H9 (cell line): ENCODE measurements at regions not wholly inside any gene's neighbourhood (a gene's known extent, or its start where the extent isn't known, plus 50 kb on each side); places are given as distances from the start of the nearest gene placed in this dataset.

Experiments used
- DNase-seq: peaks from one replicate; pipeline ENCODE4 v3.0.0-alpha.2; 2017
- H2AFZ ChIP-seq: one replicate; pipeline ENCODE4 v1.6.1; 2013; ENCODE audit warnings: mild to moderate bottlenecking, low read length, control low read depth, moderate library complexity
- H2AK5ac ChIP-seq: 2 replicates; pipeline ENCODE4 v1.6.1; 2013; ENCODE audit warnings: low read length, control low read depth, mixed read lengths; ENCODE audit not compliant: insufficient read length
- H2BK120ac ChIP-seq: one replicate; pipeline ENCODE4 v1.6.1; 2013; ENCODE audit warnings: low read depth, mild to moderate bottlenecking, low read length, control low read depth, inconsistent platforms; ENCODE audit not compliant: poor library complexity, severe bottlenecking
- H2BK12ac ChIP-seq: 2 replicates; pipeline ENCODE4 v1.6.1; 2013; ENCODE audit warnings: low read length, control low read depth, mixed read lengths, low read depth; ENCODE audit not compliant: insufficient read length
- H2BK15ac ChIP-seq: 2 replicates; pipeline ENCODE4 v1.6.1; 2013; ENCODE audit warnings: low read depth, low read length, control low read depth
- H2BK20ac ChIP-seq: one replicate; pipeline ENCODE4 v1.6.1; 2013; ENCODE audit warnings: low read depth, mild to moderate bottlenecking, low read length, control low read depth, inconsistent platforms; ENCODE audit not compliant: poor library complexity, severe bottlenecking
- H2BK5ac ChIP-seq: 2 replicates; pipeline ENCODE4 v1.6.1; 2013; ENCODE audit warnings: low read length, control low read depth, mixed read lengths; ENCODE audit not compliant: insufficient read length
- H3K14ac ChIP-seq: 2 replicates; pipeline ENCODE4 v1.6.1; 2013; ENCODE audit warnings: low read length, control low read depth; ENCODE audit not compliant: insufficient read depth
- H3K18ac ChIP-seq: 2 replicates; pipeline ENCODE4 v1.6.1; 2013; ENCODE audit warnings: low read depth, mild to moderate bottlenecking, mixed read lengths, low read length, control low read depth; ENCODE audit not compliant: insufficient read length
- H3K23ac ChIP-seq: 2 replicates; pipeline ENCODE4 v1.6.1; 2013; ENCODE audit warnings: low read length, control low read depth, mixed read lengths, low read depth; ENCODE audit not compliant: insufficient read length
- H3K23me2 ChIP-seq: 2 replicates; pipeline ENCODE4 v1.6.1; 2013; ENCODE audit warnings: low read depth, mild to moderate bottlenecking, mixed read lengths, low read length, control low read depth; ENCODE audit not compliant: insufficient read length, poor library complexity, severe bottlenecking
- H3K27ac ChIP-seq: 2 replicates; pipeline ENCODE4 v1.5.1; 2013; ENCODE audit warnings: low read length, control low read depth, mixed read lengths, low read depth; ENCODE audit not compliant: insufficient read length
- H3K27me3 ChIP-seq: 2 replicates; pipeline ENCODE4 v1.6.1; 2013; ENCODE audit warnings: low read length, control low read depth, inconsistent platforms; ENCODE audit not compliant: insufficient read depth
- H3K4ac ChIP-seq: 2 replicates; pipeline ENCODE4 v1.6.1; 2013; ENCODE audit warnings: low read depth, mild to moderate bottlenecking, control low read depth, inconsistent platforms, low read length, moderate library complexity
- H3K4me1 ChIP-seq: 2 replicates; pipeline ENCODE4 v1.6.1; 2013; ENCODE audit warnings: low read length, control low read depth, inconsistent platforms; ENCODE audit not compliant: insufficient read depth
- H3K4me2 ChIP-seq: 2 replicates; pipeline ENCODE4 v1.6.1; 2013; ENCODE audit warnings: low read length, control low read depth, mixed read lengths; ENCODE audit not compliant: insufficient read length, insufficient read depth
- H3K56ac ChIP-seq: 2 replicates; pipeline ENCODE4 v1.6.1; 2013; ENCODE audit warnings: low read depth, mild to moderate bottlenecking, mixed read lengths, low read length, control low read depth; ENCODE audit not compliant: insufficient read length
- H3K79me1 ChIP-seq: 2 replicates; pipeline ENCODE4 v1.6.1; 2013; ENCODE audit warnings: low read depth, mild to moderate bottlenecking, moderate library complexity, low read length, control low read depth, inconsistent platforms; ENCODE audit not compliant: insufficient read depth, poor library complexity, severe bottlenecking
- H3K79me2 ChIP-seq: 2 replicates; pipeline ENCODE4 v1.6.1; 2013; ENCODE audit warnings: low read length, control low read depth, inconsistent platforms; ENCODE audit not compliant: insufficient read depth
- H3K9ac ChIP-seq: 2 replicates; pipeline ENCODE4 v1.6.1; 2013; ENCODE audit warnings: low read length, control low read depth, mixed read lengths; ENCODE audit not compliant: insufficient read length; ENCODE audit errors: extremely low read depth
- H3K9me3 ChIP-seq: one replicate; pipeline ENCODE4 v1.6.1; 2013; ENCODE audit warnings: low read depth, low read length, inconsistent platforms; ENCODE audit not compliant: control insufficient read depth
- H3T11ph ChIP-seq: one replicate; pipeline ENCODE4 v1.6.1; 2013; ENCODE audit warnings: mild to moderate bottlenecking, low read length, control low read depth, inconsistent platforms
- H4K20me1 ChIP-seq: one replicate; pipeline ENCODE4 v1.6.1; 2013; ENCODE audit not compliant: control insufficient read depth, insufficient read length, insufficient read depth
- H4K5ac ChIP-seq: 2 replicates; pipeline ENCODE4 v1.6.1; 2013; ENCODE audit warnings: low read depth, mild to moderate bottlenecking, mixed read lengths, low read length, control low read depth; ENCODE audit not compliant: insufficient read length
- H4K8ac ChIP-seq: replicated peaks from 2 replicates; pipeline ENCODE4 v1.6.1; 2013; ENCODE audit warnings: low read length, control low read depth, mixed read lengths, low read depth; ENCODE audit not compliant: insufficient read length
- H4K91ac ChIP-seq: 2 replicates; pipeline ENCODE4 v1.6.1; 2013; ENCODE audit warnings: low read depth, mild to moderate bottlenecking, moderate library complexity, mixed read lengths, low read length, control low read depth; ENCODE audit not compliant: insufficient read length
- H3K27ac Mint-ChIP-seq, 3 experiments: 2 replicates in 2 of 3; 3 replicates in 1 of 3; pipeline ENCODE4 v1.8.0; 2020 to 2021; ENCODE audit warnings: mixed read lengths in 3 of 3, mild to moderate bottlenecking in 1 of 3, moderate library complexity in 1 of 3
- H3K27me3 Mint-ChIP-seq: 2 replicates; pipeline ENCODE4 v1.8.0; 2021; ENCODE audit warnings: low read depth, mild to moderate bottlenecking, moderate library complexity, mixed read lengths
- H3K36me3 Mint-ChIP-seq, 3 experiments: 2 replicates in 2 of 3; 3 replicates in 1 of 3; pipeline ENCODE4 v1.8.0; 2020 to 2021; ENCODE audit warnings: low read depth in 3 of 3, mixed read lengths in 3 of 3; ENCODE audit not compliant: insufficient read depth in 1 of 3
- H3K4me1 Mint-ChIP-seq, 2 experiments: 2 replicates each; pipeline ENCODE4 v1.8.0; 2020; ENCODE audit warnings: mixed read lengths in 2 of 2
- H3K4me3 Mint-ChIP-seq, 2 experiments: 2 replicates in 1 of 2; 3 replicates in 1 of 2; pipeline ENCODE4 v1.8.0; 2020 to 2021; ENCODE audit warnings: mild to moderate bottlenecking in 2 of 2, mixed read lengths in 2 of 2, moderate library complexity in 1 of 2
- H3K9me3 Mint-ChIP-seq, 2 experiments: 2 replicates in 1 of 2; 3 replicates in 1 of 2; pipeline ENCODE4 v1.8.0; 2020; ENCODE audit warnings: mild to moderate bottlenecking in 2 of 2, mixed read lengths in 2 of 2, moderate library complexity in 1 of 2
- WGBS: extraction: QIAGEN DNeasy Blood & Tissue Kit; methylation state at CpG from one replicate; pipeline ENCODE4 v1.1.7; 2013; ENCODE audit warnings: missing lambda C conversion rate, low lambda C conversion rate, mixed read lengths; ENCODE audit not compliant: insufficient read length; ENCODE audit errors: extremely low coverage; 5-methylcytosine and 5-hydroxymethylcytosine counted together
- TF ChIP-seq, protein P1 (sequence below): fragments of 200-600 bp; sonication (generic); conservative IDR thresholded peaks from 3 replicates; pipeline ENCODE4 v1.8.0; 2021; ENCODE audit warnings: antibody characterized with exemption, mild to moderate bottlenecking

DNA sequence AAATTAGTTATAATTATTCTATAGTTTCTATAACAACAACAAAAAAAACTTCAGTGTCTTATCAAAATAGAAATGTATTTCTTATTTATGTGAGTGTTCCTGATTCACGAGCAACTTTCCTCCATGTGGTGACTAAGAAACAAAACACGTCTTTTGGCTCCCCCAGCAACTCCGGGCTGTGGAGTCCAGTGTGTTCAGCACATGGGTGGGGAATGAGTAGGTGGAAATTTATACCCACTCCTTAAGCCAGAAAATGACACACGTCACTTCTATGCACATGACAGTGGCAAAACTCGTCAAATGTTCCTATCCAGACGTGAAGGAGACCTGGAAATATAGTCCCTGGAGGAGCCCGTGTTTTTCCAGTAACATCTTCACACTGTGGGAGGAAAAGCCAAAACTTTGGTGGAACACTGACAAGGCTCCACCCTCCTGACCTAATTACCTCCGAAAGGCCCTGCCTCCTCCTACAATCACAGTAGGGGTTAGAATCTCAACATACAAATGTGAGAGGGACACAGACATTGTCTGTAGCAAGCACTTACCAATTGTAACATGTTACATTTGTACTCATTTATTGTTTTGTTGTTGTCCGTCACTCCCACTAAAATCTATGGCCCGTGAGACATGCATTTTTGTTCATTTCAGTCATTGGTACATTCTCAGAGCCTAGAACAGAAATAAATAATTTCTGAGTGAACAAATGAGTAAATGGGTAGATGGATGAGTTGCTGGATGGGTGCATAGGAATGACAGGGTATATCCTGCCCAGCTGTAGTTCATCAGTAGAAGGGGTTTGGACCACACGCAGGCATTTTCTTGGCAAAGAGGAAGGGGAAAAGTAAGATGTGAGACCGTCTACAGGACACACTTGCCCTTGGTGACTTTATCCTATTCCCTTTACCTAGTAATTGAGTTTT, 605.8 kb upstream of the TENM3 start:
- H4K20me1 ChIP-seq: no peaks in the 10 kb centered on the region
- no peak overlapping the region for H2AFZ ChIP-seq
- no peak overlapping the region for H3K18ac ChIP-seq
- H3K14ac ChIP-seq: no peak overlapping the region
- H2AK5ac ChIP-seq: no peak overlapping the region
- no peak overlapping the region for H3K56ac ChIP-seq
- H2BK5ac ChIP-seq: no peak overlapping the region
- no peaks in the 10 kb centered on the region for H3K79me1 ChIP-seq
- H2BK12ac ChIP-seq: no peak overlapping the region
- H3T11ph ChIP-seq: no peak overlapping the region
- H3K4ac ChIP-seq: no peak overlapping the region
- H3K27ac Mint-ChIP-seq: no peak overlapping the region
- H3K79me2 ChIP-seq: no peaks in the 10 kb centered on the region
- no peaks in the 10 kb centered on the region for H3K27me3 ChIP-seq
- no peak overlapping the region for H3K9ac ChIP-seq
- H3K4me1 ChIP-seq: no peaks in the 10 kb centered on the region
- no peak overlapping the region for H4K8ac ChIP-seq
- no peaks in the 10 kb centered on the region for H3K27me3 Mint-ChIP-seq
- H3K9me3 ChIP-seq: no peaks in the 10 kb centered on the region
- no peak overlapping the region for H2BK120ac ChIP-seq
- H4K91ac ChIP-seq: no peak overlapping the region
- no peak overlapping the region for H2BK20ac ChIP-seq
- no CpG with 5 or more reads among the region's 12 CpGs for WGBS
- H2BK15ac ChIP-seq: no peak overlapping the region
- peaks cover 0 to 2% (median 0%) of the 10 kb centered on the region in 3 experiments; a peak in 3 of 7 replicates for H3K36me3 Mint-ChIP-seq
- peaks cover 0 to 6% of the 10 kb centered on the region in 2 experiments; a peak in 1 of 4 replicates for H3K4me1 Mint-ChIP-seq
- no peak overlapping the region for H3K27ac ChIP-seq
- no peaks in the 10 kb centered on the region for H3K23me2 ChIP-seq
- TF ChIP-seq, protein P1, sequence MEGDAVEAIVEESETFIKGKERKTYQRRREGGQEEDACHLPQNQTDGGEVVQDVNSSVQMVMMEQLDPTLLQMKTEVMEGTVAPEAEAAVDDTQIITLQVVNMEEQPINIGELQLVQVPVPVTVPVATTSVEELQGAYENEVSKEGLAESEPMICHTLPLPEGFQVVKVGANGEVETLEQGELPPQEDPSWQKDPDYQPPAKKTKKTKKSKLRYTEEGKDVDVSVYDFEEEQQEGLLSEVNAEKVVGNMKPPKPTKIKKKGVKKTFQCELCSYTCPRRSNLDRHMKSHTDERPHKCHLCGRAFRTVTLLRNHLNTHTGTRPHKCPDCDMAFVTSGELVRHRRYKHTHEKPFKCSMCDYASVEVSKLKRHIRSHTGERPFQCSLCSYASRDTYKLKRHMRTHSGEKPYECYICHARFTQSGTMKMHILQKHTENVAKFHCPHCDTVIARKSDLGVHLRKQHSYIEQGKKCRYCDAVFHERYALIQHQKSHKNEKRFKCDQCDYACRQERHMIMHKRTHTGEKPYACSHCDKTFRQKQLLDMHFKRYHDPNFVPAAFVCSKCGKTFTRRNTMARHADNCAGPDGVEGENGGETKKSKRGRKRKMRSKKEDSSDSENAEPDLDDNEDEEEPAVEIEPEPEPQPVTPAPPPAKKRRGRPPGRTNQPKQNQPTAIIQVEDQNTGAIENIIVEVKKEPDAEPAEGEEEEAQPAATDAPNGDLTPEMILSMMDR: no peak
- no peak overlapping the region for H3K4me2 ChIP-seq
- H3K4me3 Mint-ChIP-seq: no peak overlapping the region
- H3K23ac ChIP-seq: no peak overlapping the region
- peaks cover 2 to 7% of the 10 kb centered on the region in 2 experiments; a peak in 3 of 5 replicates for H3K9me3 Mint-ChIP-seq
- H4K5ac ChIP-seq: no peak overlapping the region
- no peak for DNase-seq
